Inferior parietal cortex (tissue), 1 donor: ENCODE measurements at regions not wholly inside any gene's neighbourhood (a gene's known extent, or its start where the extent isn't known, plus 50 kb on each side); places are given as distances from the start of the nearest gene placed in this dataset.
"Not testable (repeated sequence)": the region's sequence is repeated elsewhere in the genome, so short reads cannot be mapped to it uniquely, and the experiment has no call there.

ENCODE experiments used
- DNase-seq: peaks from one replicate; pipeline ENCODE4 v3.0.0-alpha.2; 2016; ENCODE audit errors: extremely low spot score

DNA sequence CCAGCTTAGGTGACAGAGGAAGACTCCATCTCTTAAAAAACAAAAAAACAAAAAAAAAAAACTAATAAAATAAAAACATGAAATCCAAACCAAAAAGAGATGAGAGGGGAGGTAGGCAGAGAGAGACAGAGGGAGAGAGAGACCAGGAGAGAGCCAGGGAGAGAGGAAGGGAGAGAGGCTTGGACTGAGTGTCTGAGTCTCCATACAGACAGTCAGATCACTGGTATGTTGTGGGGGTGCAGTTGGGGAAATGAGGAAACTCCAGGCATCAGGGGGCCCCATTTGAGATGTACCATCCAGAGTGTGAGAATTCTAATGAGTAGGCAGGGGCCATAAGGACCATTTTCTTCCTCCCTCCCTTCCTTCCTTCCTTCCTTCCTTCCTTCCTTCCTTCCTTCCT, 53.1 kb upstream of the SEPTIN5 start:
- no peak for DNase-seq

DNA sequence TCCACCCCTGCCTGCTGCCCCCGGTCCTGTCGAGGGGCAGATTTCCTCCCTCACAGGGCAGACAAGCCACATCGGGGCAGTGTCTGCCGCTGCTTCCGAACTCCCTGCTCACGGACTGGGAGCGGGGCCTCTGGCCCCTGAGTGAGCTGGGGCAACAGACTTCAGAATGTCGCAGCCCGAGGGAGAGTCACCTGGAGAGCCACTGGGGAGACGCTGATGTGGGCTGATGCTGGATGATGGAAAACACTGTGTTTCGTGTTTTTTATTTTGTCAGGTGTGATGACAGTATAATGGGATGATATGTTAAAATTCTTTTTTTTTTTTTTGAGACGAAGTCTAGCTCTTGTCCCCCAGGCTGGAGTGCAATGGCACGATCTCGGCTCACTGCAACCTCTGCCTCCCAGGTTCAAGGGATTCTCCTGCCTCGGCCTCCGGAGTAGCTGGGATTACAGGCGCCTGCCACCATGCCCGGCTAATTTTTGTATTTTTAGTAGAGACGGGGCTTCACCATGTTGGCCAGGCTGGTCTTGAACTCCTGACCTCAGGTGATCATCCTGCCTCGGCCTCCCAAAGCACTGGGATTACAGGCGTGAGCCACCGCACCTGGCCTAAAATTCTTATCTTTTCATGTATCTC, 52.1 kb upstream of the SEPTIN5 start:
- DNase-seq, result not testable (repeated sequence)

DNA sequence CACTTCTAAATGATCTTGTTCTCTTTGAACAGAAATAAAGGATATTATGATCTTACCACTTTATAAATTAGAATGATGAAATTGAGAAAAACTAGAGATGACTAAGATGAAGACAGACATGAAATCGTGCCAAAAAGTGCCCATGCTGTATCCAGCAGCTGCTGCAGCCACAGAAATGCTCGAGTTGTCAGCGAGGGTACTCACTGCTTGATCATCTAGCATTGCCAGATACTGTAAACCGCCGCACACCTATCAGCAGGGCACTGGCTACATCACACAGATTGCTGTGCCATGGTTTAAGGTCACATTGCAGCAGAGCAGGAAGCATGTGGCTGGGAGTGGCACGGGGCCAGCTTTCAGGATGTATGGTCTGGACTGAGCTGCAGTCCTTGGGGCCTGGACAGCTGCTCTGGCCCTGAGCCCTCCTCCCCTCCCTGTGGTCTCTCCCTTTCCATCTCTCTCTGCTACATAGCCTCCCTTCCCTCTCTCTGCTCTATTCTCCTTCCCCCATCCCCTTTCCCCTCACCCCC, 51.0 kb upstream of the SEPTIN5 start:
- no peak for DNase-seq

DNA sequence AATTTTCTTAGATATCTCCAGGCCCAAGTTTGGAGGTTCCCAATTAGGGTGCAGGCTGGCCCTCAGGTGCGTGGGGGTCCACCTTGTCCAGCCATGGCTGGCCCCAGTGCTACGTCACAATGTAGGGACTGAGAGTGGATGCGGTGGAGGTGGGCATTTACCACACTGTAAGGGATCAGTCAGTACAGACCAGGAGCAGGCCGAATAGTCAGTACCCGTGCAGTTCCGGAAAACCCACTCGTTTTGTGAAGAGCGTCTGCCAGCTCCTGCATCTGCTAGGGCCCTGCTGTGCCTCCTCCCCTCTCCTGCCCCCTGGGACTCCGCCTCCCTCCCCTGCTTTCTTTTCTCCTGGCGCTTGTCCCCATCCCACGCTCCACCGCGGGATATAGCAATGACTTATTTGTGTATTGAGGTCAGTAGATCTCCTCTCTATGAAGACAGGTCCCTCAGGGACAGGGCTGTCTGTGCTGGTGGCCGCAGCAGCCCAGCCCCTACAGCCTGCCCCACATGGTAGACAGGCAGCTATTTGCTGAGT, 50.4 kb upstream of the SEPTIN5 start:
- DNase-seq, result no peak

DNA sequence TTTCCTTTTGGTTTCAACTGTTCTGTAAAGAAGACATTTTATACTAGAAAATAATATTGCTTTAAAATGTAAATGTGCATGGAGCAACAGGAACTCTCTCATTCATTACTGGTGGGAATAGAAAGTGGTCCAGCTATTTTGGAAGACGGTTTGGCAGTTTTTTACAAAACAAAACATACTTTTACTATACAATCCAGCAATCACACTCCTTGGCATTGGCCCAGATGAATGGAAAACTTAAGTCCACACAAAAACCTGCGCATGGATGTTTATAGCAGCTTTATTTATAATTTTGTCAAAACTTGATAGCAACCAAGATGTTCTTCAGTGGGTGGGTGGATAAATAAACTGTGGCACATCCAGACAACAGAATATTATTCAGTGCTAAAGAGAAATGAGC, 49.9 kb upstream of the SEPTIN5 start:
- DNase-seq, result no peak
